HG02763 (cell line): ENCODE measurements at regions not wholly inside any gene's neighbourhood (a gene's known extent, or its start where the extent isn't known, plus 50 kb on each side); places are given as distances from the start of the nearest gene placed in this dataset.
A peak's percentile ranks its signal among the peaks of the same experiment; 100 is the strongest.
"Not testable (repeated sequence)": the region's sequence is repeated elsewhere in the genome, so short reads cannot be mapped to it uniquely, and the experiment has no call there.

ENCODE experiments used
- ATAC-seq: cut with Tn5 transposase; IDR thresholded peaks from one replicate; pipeline ENCODE4 v1.9.1; 2021; ENCODE audit warnings: mild to moderate bottlenecking, moderate library complexity; ENCODE audit not compliant: unreplicated experiment

DNA sequence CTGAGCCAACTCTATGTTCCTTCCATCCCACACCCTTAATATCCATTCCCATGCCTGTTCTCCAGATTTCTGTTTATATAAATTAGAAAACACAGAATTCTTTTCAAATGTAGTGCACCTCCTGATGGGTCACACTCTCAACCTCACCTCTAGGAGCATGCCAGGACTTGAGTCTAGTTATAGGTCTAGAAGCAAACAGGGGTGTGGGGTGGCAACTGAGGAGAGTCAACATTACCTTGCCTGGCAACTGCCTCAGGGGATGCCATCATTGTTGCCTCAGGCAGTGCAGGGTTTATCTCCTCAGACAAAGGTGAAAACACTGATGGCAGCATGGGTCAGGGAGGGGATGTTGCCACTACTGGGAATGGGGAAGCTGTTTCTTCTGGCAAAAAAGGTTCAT lies 181.0 kb upstream of the IPO5 start:
- ATAC-seq, result not testable (repeated sequence)

DNA sequence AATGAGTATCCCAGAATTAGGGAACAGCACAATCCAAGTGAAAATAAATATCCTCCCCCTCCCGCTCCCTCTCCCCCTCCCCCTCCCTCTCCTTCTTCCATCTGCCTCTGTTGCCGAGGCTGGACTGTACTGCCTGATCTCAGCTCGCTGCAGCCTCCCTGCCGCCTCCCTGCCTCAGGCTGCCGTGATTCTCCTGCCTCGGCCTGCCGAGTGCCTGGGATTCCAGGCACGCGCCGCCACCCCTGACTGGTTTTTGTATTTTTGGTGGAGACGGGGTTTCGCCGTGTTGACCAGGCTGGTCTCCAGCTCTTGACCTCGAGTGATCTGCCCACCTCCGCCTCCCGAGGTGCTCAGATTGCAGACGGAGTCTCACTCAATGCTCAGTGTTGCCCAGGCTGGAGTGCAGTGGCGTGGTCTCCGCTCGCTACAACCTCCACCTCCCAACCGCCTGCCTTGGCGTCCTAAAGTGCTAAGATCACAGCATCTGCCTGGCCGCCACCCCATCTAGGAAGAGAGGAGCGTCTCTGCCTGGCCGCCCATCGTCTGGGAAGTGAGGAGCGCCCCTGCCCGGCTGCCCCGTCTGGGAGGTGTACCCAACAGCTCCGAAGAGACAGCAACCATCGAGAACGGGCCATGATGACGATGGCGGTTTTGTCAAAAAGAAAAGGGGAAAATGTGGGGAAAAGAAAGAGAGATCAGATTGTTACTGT lies 178.9 kb upstream of the IPO5 start:
- not testable (repeated sequence) for ATAC-seq

DNA sequence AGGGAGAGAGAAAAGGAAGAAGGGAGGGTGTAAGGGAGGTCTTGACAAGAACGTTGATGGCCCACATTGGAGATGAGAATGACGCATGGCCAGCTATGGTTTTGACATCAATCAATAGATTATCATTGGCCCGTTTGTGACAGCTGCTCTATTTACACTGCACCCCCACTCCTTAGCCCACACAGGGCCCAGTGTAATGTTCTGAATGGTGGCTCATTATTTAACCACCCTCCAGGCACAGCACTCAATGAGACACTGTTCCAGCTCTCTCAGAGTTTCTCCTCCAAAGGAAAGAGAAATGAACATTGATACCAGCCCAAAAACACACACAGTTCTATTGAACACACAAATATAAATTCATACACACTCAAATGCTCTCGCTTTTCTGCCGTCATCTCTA lies 173.0 kb upstream of the IPO5 start:
- no peak for ATAC-seq

DNA sequence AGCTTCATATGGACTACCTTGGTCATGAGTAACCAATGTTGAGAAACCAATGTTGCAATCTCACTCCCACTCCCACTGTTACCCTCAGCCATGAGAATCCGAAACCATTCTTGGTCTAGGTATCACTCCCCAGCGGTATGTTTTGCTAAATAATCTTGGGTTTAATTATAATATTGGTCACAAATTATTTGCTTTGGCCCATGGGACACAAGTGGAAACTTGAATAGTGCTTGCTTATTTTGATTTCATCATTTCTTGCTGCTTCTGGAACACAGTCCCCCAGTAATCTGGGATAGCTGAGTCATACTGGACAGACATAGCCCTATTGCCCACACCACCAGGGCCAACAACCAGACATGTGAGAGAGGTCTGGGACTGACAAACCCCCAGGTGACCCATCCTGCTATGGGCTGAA lies 171.6 kb upstream of the IPO5 start:
- ATAC-seq, result no peak

DNA sequence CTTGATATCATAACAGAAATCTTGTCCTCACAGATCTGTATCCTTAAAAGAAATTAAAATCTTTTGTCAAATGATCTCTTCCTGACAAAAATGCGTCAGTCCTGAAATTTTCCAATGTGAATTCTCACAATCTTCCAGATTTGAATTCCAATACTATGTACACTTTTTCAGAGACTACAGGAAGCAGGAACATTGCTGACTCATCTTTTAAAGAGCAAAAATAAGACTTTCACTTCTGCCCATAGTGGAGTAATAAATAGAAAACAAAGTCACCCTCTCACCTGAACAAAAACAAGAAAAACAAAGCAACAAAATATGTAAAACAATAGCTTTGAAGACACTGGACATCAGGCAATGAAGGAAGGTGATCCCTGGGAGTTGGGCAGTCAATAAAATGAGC lies 167.0 kb upstream of the IPO5 start:
- ATAC-seq, result no peak

DNA sequence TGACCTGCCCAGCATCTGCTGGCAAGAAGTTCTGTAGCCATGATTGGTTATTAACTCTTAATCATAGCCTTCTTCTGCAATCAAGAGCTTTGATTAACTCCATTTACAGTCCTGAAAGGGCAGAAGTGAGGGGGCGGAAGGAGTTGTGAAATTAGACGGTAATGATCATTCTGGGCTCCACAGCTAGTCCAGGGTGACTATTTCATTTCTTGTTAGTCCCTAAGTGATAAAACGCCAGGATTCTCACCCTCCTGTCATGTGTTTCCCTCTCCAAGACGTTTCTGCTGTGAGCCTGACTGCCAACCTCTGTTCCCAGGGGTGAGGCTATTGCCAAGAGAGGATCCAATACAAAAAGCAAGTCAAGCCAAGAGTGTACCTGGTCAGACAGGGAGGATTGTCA lies 155.9 kb upstream of the IPO5 start:
- no peak for ATAC-seq

DNA sequence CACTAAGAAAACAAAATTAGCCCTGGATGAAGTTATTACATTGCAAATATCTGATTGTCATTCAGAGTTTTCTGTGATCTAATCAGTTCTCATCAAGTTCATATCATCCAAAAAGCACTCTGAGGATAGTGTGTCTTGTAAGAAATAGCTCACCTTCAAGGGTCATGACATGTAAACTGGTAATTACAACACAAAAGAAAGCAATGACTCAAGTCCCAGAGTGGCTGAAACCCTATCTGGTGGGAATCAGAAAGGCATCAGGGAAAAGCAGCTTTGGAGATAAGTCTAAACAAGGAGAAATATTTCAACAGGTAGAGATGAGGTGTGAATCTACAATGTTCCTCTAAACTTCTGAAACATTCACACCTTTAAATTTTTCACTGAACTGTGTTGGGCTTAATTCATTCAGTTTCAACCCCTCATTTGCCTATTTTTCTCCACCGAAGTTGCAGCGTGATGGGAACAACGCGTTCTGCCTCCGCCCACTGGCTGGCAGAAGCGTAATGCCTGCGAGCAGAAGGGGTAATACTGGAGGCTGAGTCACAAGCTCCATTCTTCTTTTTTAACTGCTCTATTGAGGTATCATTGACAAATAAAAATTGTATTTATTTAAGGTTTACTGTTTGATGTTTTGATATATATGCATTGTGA lies 155.2 kb upstream of the IPO5 start:
- ATAC-seq, result no peak

DNA sequence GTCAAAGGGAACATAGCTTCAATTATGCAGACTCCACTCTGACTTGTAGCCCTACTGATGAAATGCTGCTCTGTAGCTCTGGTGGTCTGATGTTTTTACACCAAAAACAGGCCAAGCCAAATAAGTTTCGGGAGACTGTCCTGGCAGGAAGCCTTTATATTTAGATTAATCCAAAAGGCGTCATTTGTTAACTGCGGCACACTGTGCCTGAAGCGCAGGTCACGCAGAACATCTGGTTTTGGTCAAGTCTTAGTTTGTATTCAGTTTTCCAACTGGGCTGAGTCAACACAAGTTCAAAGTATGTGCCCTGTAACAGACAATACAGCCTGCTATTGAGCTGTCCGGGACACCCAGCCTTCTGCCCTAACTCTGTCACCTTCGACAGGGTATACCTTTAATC lies 154.6 kb upstream of the IPO5 start:
- no peak for ATAC-seq

DNA sequence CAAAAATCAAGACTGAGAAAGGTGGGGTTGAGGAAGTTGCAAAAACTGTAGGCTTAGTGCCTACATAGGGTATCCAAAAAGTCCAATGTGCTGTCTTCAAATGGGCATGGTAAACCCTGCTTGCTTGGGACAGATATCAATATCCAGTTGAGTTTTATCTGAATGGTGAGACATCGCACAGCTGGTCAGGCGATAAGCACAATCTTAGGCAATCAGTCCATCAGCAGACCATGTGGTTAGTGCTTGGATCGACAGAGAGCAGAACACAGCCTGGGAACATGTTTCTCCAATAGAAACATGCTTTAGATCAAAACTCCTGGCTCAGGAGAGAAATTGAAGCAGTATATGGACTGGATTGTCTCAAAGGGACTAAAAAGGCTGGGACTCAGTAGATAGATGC lies 151.3 kb upstream of the IPO5 start:
- ATAC-seq, result no peak

DNA sequence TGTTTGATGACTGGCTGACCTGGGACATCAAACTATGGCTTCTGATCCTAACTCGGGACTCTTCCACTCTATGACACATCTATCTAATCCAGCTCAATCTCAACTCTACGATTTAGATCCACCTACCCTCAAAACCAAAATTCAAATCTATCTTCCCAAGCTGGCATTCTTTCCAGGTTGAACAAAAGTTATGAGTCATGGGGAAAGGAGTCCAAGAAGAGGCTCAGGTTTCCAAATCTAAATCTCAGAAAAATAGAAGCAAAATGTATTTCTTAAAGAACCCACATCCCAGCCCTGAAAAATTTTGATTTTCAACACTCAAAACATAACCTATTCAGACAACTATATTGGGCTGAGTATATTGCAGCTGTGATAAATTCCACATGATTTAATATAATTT lies 143.9 kb upstream of the IPO5 start:
- ATAC-seq, result no peak

DNA sequence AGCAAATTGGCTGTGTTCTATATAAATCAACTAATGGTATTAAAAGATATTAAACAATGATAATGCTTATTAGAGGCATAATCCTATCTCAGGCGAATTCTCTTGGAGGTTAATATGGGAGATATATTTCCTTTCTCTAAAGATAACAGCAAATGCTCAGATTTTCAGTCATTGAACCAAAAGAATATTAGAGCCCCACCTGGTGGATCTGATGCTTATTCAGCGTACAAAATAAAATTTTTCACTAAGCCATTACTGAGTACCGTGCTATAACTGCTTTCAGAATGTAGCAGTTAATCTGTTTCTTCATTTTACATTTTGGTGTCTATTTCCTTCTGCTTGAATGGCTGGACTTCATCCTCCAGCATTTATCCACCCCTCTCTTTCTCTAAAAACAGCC lies 143.3 kb upstream of the IPO5 start:
- ATAC-seq, result no peak

DNA sequence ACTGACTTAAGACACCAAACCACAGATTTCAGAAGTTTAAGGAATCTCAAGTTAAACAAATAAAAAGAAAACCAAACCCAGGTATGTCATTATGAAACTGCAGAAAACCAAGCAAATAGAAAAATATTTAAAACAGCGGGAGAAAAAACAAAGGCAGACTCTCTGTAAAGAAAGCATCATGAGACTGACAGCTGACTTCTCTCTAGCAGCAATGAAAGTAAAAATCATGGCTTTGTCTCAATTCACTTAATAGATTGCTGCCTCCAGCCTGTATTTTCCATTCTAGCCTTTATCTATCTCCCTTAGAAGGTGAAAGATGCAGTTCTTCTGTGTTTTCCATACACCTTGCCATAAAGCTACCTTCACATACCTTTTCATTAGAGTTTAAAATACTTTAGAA lies 131.1 kb upstream of the IPO5 start:
- ATAC-seq, result no peak

DNA sequence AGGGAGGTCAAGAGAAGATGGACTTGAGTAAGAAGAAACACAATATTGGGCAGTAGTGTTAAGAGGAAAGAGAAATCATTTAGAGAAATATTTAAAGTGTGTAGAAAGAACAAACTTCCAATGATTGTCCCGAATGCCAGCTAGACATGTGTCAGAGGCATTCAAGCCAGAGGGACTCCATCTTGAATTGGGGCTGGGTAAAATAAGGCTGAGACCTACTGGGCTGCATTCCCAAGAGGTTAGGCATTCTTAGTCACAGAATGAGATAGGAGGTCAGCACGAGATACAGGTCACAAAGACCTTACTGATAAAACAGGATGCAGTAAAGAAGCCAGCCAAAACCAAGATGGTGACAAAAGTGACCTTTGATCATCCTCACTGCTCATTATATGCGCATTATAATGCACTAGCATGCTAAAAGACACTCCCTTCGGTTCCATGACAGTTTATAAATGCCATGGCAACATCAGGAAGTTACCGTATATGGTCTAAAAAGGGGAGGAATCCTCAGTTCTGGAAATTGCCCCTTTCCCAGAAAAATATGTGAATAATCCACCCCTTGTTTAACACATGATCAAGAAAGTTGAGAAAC lies 127.0 kb upstream of the IPO5 start:
- no peak for ATAC-seq

DNA sequence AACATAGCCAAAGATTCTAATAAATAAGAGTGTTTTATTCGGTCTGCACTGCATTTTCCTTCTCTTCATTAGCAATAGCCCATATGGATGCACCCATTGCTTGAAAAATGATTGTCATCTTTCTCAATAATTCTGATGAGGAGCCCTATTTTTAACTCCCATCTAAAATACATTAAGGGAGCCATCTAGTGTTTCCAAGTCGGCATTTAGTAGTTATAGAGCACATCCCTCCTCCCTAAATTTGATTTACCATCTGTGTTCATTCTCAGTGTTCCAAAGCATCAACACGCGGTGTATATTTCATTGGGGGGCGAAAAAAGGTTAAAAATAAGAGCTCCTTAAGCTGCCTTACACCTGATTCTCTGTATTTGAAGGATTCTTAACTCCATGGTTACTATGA lies 119.2 kb upstream of the IPO5 start:
- ATAC-seq, result no peak

DNA sequence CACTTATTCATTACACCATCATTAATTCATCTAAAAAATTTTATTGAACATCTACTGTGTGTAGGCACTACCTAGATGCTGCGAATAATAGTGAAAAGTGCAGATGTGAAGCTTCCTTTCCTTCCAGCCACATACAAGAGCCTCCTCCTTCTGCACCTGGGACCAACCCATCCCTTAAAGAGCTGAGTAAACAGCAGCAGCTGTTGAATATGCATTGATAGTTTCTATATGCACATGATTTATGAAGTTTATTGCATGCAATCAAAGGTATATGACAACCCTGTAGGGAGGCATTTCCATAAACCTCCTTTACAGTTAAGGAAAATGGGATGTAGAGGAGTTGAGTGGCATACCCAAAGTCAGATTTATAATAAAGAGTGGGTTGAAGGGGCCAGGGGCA lies 110.3 kb upstream of the IPO5 start:
- no peak for ATAC-seq

DNA sequence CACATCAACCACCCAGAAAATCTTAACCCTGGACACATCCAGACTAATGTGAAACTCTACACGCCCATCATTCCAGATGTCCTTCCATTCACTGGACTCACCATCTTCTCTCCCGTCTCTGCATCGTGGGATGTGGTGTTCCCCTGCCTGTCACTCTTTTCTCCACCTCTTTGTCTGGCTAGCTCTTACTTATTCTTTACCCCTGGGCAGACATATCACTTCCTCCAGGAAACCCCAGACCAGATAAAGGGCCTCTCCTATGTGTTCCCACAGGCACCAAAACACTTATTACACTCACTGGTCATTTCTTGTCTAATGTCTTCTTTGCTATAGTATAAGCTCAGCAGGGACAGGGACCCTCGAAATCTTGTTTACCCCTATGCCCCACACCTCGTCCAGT lies 109.3 kb upstream of the IPO5 start:
- ATAC-seq, result no peak

DNA sequence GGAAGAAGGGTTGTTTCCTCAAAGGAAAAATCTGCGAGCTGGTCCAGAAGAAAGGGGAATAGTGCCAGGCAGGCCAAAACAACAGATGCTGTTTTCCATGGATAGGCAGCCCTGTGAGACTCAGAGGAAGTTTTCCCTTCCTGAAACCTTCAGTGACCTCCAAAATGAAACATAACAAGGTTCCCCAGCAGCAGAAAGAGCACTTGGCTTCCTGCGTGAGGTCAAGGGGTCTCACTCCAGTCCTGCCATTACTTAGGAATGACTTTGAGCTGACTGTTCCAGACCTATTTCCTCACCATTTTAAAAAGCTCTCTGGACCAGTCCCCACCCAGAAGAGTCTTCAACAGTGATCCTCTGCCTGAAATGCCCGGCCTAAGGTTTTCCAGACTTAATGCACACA lies 104.6 kb upstream of the IPO5 start:
- ATAC-seq, result no peak

DNA sequence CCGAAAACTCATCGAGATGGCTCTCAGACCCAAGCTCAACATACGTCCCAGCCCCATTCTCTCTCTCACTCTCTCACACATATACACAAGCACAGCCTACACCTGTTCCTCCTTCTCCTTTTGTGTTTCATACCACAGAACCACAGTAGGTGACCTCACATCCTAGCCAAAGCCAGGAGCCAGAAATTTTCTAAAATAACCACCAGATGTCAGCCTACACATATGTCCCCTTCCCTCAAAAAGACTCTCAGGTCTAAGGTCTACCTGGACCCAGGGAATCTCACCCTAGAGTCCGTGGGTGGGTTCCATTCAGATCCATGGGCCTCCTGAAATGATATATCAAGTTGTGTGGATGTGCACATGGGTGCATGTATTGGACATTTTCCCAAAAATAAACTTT lies 104.2 kb upstream of the IPO5 start:
- peak; percentile 86 for ATAC-seq

DNA sequence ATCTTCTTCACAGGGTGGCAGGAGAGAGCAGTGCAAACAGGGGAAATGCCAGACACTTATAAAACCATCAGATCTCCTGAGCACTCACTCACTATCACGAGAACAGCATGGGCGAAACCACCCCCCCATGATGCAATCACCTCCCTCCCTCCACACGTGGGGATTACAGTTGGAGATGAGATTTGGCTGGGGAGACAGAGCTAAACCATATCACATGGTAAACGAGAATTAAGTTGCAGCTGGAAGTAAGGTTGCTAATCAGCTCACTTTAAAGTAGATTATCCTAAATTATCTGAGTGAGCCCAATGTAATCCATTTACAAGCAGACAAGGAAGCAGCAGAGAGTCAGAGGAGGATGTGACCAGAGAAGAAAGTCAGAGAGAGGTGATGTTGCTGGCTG lies 102.2 kb upstream of the IPO5 start:
- no peak for ATAC-seq

DNA sequence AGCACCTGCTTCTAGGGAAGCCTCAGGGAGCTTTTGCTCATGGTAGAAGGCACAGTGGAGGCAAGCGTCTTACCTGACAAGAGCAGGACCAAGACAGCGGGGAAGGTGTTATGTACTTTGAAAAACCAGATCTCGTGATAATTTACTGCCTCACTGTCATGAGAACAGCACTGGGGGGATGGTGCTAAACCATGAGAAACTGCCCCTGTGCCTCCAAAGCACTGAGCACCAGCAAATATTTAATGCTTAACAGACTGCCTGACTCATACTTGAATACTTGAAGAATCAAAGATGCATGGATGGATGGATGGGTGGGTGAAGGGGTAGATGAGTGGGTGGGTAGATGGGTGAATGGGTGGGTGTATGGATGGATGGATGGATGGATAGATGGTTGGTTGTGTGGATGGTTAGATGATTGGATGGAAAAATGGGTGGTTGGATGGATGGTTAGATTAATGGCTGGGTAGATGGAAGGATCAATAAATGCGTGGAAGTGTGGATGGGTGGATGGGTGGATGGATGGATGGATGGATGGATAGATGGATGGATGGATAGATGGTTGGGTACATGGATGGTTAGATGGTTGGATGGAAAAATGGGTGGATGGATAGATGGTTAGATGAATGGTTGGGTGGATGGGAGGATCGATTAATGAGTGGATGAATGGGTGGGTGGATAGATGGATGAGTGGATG lies 101.1 kb upstream of the IPO5 start:
- ATAC-seq, result no peak

DNA sequence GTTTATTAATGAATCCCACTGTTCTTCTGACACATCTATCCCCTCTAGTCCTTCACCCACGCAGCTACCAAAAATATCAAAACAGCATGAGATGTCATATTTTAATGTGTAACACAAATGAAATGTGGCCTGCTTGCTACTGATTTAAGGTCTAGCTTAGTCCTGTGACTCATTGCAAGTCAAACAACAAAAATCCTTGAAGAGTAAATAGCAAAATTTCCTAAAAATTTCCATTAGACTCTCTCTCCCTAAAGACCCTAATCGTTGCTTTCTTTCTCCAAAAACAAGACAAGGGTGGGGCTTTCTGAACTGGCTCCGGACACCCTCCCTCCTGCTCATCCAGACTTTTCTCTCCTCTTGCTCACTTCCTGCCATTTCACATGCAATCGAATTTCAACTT lies 99.9 kb upstream of the IPO5 start:
- no peak for ATAC-seq
